NCI-H2171 (cell line): ENCODE measurements at regions not wholly inside any gene's neighbourhood (a gene's known extent, or its start where the extent isn't known, plus 50 kb on each side); places are given as distances from the start of the nearest gene placed in this dataset.
A peak's percentile ranks its signal among the peaks of the same experiment; 100 is the strongest.
"Not testable (repeated sequence)": the region's sequence is repeated elsewhere in the genome, so short reads cannot be mapped to it uniquely, and the experiment has no call there.

Experiments used
- DNase-seq: peaks from one replicate; lab custom pipeline; 2025; lab: John Stamatoyannopoulos, UW

DNA sequence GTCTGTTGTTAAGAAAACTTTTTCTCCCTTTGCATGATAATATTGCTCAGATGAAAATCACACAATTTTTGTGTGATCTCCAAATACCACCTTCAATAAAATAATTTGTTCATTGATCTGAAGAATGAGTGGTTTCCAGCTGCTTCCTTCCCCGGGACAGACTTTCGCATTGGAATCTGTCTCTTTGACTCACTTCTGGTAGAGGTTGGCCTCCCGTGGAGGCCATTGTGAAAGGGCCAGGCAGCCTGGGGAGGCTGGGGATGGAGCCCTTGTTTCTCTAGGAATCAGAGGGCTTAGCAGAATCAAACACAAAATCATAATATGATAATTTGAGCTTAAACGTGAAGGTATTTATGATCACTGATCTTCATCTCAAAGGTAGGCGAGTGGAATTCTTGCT lies 135.0 kb upstream of the ZNF536 start:
- no peak for DNase-seq

DNA sequence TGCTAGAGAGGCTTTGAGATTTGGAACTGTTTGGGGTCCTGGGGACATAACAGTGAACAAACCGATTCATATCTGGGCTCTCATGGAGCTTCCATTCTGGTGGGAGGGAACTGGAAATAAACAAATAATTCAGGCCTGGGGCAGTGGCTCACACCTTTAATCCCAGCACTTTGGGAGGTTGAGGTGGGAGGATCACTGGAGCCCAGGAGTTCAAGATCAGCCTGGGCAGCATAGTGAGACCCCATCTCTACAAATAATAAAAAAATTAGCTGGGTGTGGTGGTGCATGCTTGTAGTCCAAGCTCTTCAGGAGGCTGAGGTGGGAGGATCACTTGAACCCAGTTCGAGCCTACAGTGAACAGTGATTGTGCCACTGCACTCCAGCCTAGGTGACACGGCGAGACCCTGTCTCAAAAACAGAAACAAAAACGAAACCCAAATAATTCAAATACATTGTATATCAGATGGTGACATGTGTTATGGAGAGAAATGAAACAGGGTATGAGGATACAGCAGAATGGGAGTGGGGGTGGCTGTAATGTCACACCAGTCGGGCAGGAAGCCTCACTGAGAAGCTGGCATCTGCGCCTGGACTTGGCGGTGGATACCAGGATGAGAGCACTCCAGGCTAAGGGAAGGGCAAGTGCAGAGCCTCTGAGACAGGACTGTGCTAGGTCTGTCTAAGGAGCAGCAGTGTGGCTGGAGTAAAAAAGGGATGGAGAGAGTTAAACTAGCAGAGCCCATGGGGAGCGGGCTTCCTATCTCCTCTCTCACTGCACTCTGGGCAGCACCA lies 131.1 kb upstream of the ZNF536 start:
- DNase-seq, result no peak

DNA sequence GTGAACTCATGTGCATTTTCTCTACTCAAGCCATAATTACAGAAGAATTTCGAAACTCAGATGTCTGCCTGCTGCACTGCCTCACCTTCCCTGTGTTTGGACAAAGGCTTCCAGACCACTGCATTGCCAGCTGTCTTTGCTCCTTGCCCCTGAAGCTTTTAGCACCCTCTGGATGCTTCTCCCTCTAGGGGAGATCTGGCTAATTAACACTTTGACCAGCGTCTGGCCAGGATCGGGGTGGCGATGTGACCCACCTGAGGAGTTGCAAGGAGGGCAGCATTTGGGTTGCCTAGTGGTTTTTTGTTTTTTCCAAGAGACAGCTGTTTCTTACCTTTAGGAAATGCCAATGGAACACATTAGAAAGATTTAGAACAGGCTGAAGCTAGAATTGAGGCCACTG lies 127.7 kb upstream of the ZNF536 start:
- no peak for DNase-seq

DNA sequence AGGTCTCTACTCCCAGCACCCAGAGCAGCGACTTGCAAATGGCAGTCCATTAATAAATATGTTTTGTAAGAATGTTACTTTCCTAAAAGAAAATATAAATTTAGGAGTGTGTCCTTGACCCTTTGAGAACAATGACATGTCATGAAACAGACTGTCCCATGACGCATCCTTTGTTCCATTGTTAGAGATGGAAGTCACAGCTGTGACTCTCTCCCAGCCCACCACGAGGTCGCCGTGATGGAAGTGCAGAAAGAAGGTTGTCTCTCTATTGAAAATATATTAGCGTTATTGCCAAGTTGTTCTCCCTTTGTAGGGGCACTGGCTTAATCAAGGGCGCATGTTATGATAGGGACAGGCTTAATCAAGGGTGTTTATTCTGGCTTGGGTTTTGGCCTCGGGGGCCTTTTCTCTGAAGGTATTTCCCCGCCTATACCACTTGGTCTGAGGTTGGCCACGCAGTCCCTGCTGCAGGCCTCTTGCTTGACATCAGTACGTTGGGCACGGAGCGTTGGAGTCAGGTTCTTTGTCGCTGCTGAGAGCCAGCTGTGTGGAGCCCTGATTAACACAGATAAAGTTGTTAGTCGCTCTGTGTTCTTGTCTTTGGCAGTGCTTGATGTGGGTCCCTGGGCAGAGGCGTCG lies 126.7 kb upstream of the ZNF536 start:
- no peak for DNase-seq

DNA sequence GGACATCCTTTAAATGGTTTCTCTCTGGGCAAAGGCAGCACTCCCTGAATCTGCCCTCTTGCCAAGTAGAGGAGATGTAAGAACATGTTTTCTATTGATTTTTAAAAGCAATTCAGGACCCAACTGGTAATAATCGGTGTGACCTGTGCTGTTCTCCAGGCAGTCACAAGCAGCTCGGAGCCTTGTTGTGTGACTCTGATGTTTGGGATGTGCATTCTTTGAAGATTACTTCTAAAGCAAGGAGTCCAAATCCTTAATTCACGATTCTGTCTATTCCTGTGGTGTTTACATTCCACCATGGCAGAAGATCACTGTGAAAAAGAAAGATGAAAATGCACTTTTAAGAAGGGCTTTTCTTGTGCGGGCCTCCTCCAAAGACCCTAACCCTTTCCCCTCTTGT lies 122.3 kb upstream of the ZNF536 start:
- no peak for DNase-seq

DNA sequence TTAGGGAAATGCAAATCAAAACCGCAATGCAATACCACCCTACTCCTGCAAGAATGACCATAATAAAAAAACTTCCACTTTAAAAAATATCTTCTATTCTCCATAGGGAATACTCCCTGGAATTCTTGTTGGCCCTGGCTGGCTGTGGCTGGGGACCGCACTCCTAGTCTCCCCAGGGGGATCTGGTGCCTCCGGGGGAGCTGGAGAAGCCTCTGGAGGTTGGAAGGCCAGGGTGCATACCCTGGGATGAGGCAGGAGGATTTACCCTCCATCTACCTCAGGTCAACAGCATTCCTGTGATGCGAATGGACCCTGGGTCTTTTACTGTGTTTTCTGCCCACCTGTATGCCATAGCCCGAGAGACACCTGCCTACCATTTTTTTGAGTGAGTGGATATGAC lies 120.0 kb upstream of the ZNF536 start:
- DNase-seq, result no peak

DNA sequence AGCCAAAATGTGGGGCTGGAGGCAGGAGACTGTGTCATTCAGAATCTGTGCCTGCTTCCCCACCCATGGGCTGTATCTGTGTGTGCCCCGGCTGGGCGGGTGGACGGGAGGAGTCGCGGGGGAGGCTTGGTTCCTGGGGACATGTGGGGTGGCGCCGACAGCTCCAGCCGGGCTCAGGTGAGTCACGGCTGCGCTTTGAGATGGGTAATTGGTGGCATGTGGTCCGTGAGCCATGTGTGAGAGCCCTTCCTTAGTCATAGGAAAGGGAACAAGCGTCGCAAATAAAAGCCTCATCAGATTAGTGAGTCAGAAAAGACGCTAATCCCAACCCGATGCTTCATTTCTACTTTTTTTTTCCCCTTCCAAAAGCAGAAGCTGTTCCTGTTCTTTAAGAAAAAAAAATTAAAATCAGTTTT lies 118.6 kb upstream of the ZNF536 start:
- peak; percentile 60 for DNase-seq

DNA sequence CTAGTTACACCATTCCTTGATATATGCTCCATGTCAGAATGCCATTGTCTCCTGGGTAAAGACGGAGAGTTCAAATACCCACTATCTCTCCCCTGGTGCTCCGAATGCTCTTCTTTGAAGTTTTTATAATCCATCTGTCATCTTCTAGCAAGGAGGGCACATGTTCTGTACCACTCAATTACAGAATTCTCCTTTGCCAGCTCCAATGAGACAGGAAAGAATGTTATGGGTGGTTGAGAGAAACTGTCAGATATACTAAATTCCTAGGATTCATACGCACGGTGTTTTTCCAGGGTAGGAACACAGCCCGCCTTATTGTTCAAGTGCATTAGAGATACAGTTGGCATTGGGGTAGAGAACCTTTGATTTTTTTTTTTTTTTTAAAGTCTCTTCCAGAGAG lies 118.0 kb upstream of the ZNF536 start:
- DNase-seq, result no peak

DNA sequence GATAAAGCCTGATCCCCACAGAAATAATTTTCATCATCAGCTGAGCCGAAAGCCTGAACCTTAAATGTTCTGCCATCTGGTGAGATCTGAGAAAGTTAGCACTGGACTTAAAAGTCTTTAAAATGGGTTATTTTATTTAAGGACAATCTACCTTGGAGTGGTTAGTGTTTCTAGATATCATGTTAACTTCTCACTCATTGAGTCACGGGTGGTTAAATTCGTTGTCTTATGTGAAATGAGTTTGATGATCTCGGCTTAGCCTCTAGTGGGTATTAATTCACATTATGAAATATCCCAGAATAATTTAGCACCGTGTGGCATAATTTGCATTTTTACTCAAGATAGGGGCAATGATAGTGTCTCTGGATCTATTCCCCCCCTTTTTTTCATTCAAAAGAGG lies 117.4 kb upstream of the ZNF536 start:
- no peak for DNase-seq

DNA sequence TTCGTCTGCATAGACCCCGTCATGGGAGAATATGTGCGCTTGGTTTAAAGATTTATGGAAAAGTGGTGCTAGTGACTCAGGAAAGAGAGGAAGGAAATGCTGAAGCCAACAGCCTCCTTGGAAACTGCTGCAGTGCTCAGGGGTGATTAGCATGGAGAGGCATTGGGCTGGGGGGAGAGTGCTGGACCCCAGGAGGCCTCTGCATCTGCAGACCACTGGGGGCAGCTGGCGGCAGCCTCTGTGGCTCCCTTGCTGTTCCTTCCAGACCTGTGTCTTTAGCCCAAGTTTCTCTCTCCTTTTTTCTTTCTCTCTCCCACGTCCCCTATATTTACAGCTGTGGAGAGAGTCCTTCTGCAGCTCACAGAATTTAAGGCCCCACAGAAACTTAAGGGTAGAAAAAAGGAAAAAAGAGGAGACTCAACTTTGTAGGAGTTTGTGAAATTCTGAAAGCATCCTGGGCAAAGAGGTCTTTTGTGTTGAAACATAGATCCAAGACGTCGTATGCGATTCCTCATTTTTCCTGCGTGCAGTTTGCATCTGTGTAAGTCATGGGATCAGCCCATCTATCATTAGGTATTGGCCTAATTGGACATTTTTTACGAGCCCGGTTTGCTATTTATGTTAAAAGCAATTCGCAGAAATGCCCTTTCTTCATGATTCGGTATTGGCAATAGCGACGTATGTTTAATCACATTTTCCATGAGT lies 116.2 kb upstream of the ZNF536 start:
- no peak for DNase-seq

DNA sequence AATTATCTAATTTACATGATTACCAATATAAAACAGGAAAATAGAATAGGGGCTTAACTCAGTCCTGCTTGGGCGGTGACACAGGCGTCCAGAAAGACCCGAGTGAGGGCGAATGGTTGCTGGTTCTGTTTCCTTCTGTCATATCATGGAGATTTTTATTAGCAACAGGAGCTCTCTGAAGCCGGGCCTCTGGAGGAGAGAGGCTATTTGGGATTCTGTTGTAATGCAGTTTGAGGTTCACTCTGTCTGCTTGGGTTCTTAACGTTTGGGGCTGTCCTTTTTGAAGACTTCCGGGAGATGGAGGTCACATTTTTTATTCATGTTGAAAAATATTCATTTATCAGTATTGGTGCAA lies 115.7 kb upstream of the ZNF536 start:
- DNase-seq, result no peak

DNA sequence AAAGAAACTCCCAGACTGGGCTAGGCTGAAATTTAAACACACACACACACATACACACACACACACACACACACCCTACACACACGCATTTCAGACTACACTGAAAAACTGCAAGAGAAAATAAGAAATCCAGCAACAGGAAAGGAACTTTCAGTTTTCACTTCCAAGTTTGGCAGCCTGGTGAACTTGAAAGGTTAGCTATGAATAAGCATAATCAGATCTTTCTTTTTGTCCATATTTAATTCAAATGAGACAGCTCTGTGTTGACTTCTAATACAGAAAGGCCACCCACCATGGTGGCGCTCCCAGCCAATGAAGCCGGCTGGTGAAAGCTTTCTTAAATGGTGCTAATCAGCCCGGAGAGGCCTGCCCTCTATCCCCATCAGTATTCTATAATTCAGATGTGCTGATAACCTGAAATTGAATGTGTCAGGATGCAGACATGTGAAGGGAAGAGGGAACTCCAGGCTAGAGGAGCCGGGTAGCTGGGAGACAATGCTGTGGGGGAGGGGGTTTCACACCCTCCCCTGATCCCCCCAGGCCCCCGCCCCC lies 108.3 kb upstream of the ZNF536 start:
- DNase-seq, result no peak

DNA sequence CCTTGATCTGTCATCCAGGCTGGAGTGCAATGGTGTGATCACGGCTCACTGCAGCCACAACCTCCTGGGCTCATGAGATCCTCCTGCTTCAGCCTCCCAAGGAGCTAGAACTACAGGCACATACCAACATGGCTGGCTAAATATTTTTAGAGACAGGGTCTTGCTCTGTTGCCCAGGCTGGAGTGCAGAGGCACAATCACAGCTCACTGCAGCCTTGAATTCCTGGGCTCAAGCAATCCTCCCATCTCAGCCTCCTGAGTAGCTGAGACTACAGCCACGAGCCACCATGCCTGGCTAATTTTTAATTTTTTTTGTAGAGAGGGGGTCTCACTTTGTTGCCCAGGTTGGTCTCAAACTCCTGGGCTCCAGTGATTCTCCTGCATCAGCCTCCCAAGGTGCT lies 106.3 kb upstream of the ZNF536 start:
- not testable (repeated sequence) for DNase-seq

DNA sequence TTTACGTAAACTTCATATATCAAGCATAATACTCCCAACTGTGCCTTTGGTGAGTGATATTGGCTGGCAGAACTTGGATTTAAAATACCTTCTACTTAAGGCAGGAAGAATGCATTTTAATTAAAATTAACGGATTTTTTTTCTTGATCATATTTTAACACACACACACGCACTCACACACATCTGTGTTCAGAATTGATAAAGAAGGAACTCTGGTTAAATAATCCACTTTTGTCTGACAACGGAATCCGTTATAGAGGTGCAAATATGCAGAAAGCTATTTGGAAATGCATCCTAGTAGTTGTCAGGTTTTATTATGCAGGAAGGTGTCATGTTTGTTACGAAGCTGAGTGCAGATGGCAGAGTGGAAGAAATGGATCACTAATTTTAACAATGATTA lies 105.5 kb upstream of the ZNF536 start:
- no peak for DNase-seq

DNA sequence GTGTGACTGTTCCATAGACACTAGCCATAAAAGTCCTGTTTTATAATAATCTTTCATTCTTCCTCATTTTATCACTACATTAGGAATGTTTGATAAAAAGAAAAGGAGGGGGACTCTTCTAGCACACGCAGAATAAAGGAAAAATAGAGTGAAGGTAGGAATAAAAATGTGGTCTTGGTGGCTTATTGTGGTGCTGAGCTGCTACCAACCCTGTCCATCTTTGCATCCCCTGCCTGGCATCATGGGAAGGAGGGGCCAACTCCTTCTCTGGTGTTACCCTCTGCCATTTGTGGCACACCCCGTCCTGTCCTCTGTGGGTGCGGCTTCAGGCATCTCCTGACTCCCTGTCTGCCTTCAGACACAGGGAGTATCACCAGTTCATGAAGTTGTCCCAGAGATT lies 104.9 kb upstream of the ZNF536 start:
- DNase-seq, result no peak

DNA sequence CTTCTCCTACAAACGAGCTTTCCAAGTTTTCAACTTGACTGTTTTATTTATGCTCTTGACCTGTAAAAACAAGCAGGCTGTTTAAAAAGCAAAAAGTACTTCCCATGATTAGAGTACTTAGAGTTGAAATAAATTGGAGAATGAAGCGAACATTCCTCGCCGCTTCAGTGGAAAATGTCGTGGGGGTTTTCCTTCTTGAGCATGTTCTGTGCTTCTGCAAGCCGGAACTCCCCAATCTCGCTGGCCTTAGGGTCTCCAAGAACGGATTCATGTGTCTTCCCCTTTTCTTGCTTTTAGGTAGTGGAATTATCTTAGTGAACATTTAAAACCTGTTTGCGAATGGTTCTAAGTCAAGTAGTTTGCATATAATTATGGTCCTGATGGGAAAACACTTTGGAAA lies 103.6 kb upstream of the ZNF536 start:
- no peak for DNase-seq

DNA sequence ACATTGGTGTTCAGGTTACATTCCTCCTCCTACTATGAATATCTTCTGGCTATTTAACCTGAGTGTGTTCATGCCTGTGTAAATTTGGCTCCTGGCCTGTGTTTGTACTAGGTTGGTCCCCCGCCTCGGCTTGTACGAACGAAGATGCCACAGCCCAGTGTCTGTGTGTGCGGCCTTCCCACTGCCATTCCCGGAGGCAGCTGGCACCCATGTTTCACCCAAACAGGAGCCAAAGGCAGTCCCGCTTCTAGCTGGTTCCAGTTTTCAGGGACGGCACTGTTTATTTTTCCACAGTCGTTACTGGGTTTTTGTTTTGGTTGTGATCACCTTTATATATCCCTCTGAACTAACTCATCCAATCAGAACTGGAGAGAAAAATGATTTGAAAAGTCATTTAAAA lies 102.5 kb upstream of the ZNF536 start:
- DNase-seq, result no peak

DNA sequence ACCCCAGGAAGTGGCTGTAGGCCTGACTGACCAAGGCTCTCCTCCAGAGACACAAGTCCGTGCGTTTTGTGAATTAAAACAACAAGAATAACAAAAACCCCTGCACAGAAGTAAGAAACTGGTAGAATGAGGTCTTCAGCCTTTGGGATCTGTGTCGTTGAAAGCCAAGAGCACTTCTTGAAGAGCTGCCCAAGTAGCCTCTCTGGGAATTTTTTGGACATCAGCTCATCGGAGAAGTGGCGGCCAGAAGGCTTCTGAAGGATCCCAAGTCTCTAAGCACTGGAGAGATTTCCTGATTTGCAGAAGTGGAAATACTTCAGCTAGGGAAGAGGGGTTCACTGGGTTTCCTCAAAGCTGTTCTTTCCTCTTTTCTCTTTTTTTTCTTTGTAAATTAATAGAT lies 100.4 kb upstream of the ZNF536 start:
- DNase-seq, result no peak

DNA sequence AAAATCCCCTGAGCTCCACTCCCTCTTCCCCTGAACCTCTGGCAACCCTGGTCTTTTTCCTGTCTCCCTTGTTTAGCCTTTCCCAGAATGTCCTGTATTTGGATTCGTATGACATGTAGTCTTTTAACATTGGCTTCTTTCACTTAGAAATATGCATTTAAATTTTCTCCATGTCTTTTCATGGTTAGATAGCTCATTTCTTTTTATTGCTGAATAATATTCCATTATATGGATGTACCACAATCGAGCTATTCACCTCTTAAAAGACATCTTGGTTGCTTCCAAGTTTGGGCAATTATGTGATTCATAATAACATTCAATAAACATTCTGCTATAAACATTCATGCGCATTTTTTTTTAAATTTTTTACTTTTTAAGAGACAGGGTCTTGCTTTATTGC lies 99.6 kb upstream of the ZNF536 start:
- no peak for DNase-seq

DNA sequence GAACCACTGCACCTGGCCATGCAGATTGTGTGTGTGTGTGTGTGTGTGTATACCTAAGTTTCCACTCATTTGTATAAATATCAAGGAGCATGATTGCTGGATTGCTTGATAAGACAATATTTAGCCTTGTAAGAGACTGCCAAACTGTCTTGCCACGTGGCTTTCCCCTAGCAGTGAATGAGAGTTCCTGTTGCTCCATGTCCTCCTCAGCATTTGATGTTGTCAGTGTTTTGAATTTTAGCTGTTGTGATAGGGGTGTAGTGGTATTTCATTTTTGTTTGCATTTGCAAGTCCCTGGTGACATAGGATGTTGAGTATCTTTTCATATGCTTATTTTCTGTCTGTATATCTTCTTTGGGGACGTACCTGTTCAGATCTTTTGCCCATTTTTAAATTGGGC lies 99.0 kb upstream of the ZNF536 start:
- no peak for DNase-seq

DNA sequence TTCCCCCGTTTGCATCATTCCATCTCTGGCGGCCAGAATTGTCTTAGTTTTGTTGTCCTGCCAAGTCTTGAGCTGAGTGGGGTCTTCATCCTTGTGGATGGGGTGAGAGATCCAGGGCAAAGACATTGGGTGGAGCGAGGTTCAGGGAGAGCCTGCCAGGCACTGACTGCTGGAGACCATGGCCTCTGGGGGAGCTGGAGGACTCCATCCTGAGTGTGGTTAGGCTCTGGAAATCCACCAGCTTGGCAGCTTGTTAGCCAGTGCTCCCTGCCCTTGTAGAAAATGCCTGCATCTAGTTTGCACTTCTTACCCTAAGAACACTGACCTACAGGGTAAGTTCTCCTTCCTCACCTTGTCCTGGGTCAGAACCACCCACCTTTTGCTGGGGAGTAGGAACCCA lies 97.2 kb upstream of the ZNF536 start:
- no peak for DNase-seq

DNA sequence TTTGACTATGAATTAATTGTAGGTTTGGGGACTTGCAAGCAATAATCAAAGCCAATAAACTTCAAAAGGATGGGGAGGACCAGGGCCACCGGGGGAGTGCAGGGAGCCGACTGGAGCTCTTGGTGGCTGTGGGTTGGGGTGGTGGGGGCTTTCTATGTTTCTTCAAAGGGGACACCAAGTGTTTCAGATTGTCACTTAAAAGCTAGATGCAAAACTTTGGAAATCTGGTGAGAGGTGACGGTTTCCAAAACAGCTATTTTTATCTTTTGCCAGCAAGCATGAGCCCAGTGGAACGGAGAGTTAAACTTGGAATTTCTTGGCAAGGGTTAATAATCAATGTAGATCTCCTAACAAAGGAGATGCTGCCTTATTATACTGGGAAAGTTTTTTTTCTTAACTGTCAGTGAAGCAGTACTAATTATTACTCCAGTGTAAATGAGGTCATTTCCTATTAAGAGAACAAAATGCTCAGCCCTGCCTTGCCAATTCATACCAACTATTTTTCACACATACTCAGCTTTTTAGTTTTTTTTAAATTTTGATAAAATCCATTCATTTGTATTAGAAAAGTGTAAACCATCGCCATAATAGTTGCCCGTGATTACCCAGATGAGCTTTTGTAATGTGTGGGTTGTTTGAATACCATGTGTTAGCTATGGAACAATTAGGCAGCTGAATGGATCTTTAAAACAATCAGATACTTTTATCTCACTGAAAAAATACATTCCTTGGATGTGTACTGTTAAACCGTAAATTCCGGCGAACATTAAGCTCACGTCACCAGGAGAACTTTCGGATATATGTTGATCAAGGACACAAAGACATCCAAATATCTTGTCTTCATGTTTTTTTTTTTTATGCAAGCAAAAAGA lies 95.9 kb upstream of the ZNF536 start:
- no peak for DNase-seq
